ENCODE measurements at regions not wholly inside any gene's neighbourhood (a gene's known extent, or its start where the extent isn't known, plus 50 kb on each side); places are given as distances from the start of the nearest gene placed in this dataset.

GRCh38 chr3:170717410-170718402, 131.8 kb upstream of the SLC7A14 start:
- Histone ChIP-seq H3K4me2 (ENCODE audit: insufficient read depth, low read length) (no peak overlapping the region), H3K9me3 (ENCODE audit: insufficient read depth, low read length, severe bottlenecking) (no peaks in the 10 kb centered on the region), H3K4me1 (ENCODE audit: insufficient read depth, low read length) (no peaks in the 10 kb centered on the region), H3K79me2 (ENCODE audit: insufficient read depth, low read length) (no peaks in the 10 kb centered on the region), H3K36me3 (ENCODE audit: insufficient read depth, low read length) (no peaks in the 10 kb centered on the region), H4K20me1 (ENCODE audit: insufficient read depth, low read length) (no peaks in the 10 kb centered on the region), H2AFZ (ENCODE audit: low read depth, low read length) (no peak overlapping the region), H3K4me3 (ENCODE audit: low read depth in 1 of 2, low read length in 2 of 2) (no peak overlapping the region), H3K27me3 (ENCODE audit: insufficient read depth, low read length, poor library complexity) (no peaks in the 10 kb centered on the region), H3K27ac (ENCODE audit: low read length) (no peak overlapping the region), H3K9ac (ENCODE audit: low read depth, low read length) (no peak overlapping the region)
- DNase-seq (no peak), ATAC-seq (ENCODE audit: insufficient read depth, low read depth) (no peak)
- TF ChIP-seq CTCF (IDR thresholded peaks at IDR 0.05; ENCODE audit: borderline replicate concordance, extremely low read depth, low read length, poor library complexity, severe bottlenecking): no peak
- no peak for TF ChIP-seq EZH2 (IDR thresholded peaks at IDR 0.05; ENCODE audit: borderline replicate concordance, low read depth, low read length, severe bottlenecking)

GRCh38 chr3:170716172-170716805, 130.4 kb upstream of the SLC7A14 start:
- Histone ChIP-seq H2AFZ (ENCODE audit: low read depth, low read length) (no peak overlapping the region), H3K27me3 (ENCODE audit: insufficient read depth, low read length, poor library complexity) (no peaks in the 10 kb centered on the region), H3K36me3 (ENCODE audit: insufficient read depth, low read length) (no peaks in the 10 kb centered on the region), H3K4me3 (ENCODE audit: low read depth in 1 of 2, low read length in 2 of 2) (no peak overlapping the region), H3K4me2 (ENCODE audit: insufficient read depth, low read length) (no peak overlapping the region), H3K27ac (ENCODE audit: low read length) (no peak overlapping the region), H4K20me1 (ENCODE audit: insufficient read depth, low read length) (no peaks in the 10 kb centered on the region), H3K79me2 (ENCODE audit: insufficient read depth, low read length) (no peaks in the 10 kb centered on the region), H3K9me3 (ENCODE audit: insufficient read depth, low read length, severe bottlenecking) (no peaks in the 10 kb centered on the region), H3K9ac (ENCODE audit: low read depth, low read length) (no peak overlapping the region), H3K4me1 (ENCODE audit: insufficient read depth, low read length) (no peaks in the 10 kb centered on the region)
- no peak for ATAC-seq (ENCODE audit: insufficient read depth, low read depth)
- no peak for TF ChIP-seq EZH2 (IDR thresholded peaks at IDR 0.05; ENCODE audit: borderline replicate concordance, low read depth, low read length, severe bottlenecking)
- TF ChIP-seq CTCF (IDR thresholded peaks at IDR 0.05; ENCODE audit: borderline replicate concordance, extremely low read depth, low read length, poor library complexity, severe bottlenecking): no peak
- DNase-seq: no peak

GRCh38 chr3:170714562-170715535, 129.0 kb upstream of the SLC7A14 start:
- no peak overlapping the region for H3K4me2 ChIP-seq (ENCODE audit: insufficient read depth, low read length)
- H3K4me3 ChIP-seq (ENCODE audit: low read depth in 1 of 2, low read length in 2 of 2): no peak overlapping the region
- DNase-seq: no peak
- H3K27me3 ChIP-seq (ENCODE audit: insufficient read depth, low read length, poor library complexity): no peaks in the 10 kb centered on the region
- no peaks in the 10 kb centered on the region for H3K79me2 ChIP-seq (ENCODE audit: insufficient read depth, low read length)
- TF ChIP-seq EZH2 (IDR thresholded peaks at IDR 0.05; ENCODE audit: borderline replicate concordance, low read depth, low read length, severe bottlenecking) (no peak), CTCF (IDR thresholded peaks at IDR 0.05; ENCODE audit: borderline replicate concordance, extremely low read depth, low read length, poor library complexity, severe bottlenecking) (no peak)
- H3K9me3 ChIP-seq (ENCODE audit: insufficient read depth, low read length, severe bottlenecking): peaks cover 5% of the 10 kb centered on the region
- H3K27ac ChIP-seq (ENCODE audit: low read length): no peak overlapping the region
- H3K9ac ChIP-seq (ENCODE audit: low read depth, low read length): no peak overlapping the region
- H2AFZ ChIP-seq (ENCODE audit: low read depth, low read length): no peak overlapping the region
- ATAC-seq (ENCODE audit: insufficient read depth, low read depth): no peak
- no peaks in the 10 kb centered on the region for H3K36me3 ChIP-seq (ENCODE audit: insufficient read depth, low read length)
- no peaks in the 10 kb centered on the region for H4K20me1 ChIP-seq (ENCODE audit: insufficient read depth, low read length)
- no peaks in the 10 kb centered on the region for H3K4me1 ChIP-seq (ENCODE audit: insufficient read depth, low read length)

Measured in DND-41 (cell line).